CD4-positive, alpha-beta memory T cell (primary cell): ENCODE measurements at regions not wholly inside any gene's neighbourhood (a gene's known extent, or its start where the extent isn't known, plus 50 kb on each side); places are given as distances from the start of the nearest gene placed in this dataset.

Experiments used
- CTCF ChIA-PET: fragments of 350-600 bp; sonication (Branson Sonifier 250); formaldehyde crosslinking; loops from one replicate; lab custom pipeline; 2021; ENCODE audit warnings: inconsistent platforms; ENCODE audit not compliant: partially characterized antibody; lab: Charles Lee
- POLR2A ChIA-PET: fragments of 350-600 bp; sonication (Branson Sonifier 250); formaldehyde crosslinking; loops from one replicate; lab custom pipeline; 2021; ENCODE audit not compliant: partially characterized antibody; lab: Charles Lee
- DNase-seq, 5 donors: peaks; one replicate each; pipeline versions ENCODE4 v3.0.0 to v3.0.0-alpha.2; 2020 to 2022; ENCODE audit warnings: mixed read lengths in 1 of 5
- H3K27ac ChIP-seq: one replicate; pipeline ENCODE4 v1.7.0; 2013; ENCODE audit warnings: low read depth, low read length
- H3K27me3 ChIP-seq: 2 replicates; pipeline ENCODE4 v1.7.0; 2013; ENCODE audit warnings: mild to moderate bottlenecking, low read length, moderate library complexity; ENCODE audit not compliant: insufficient read depth
- H3K36me3 ChIP-seq: 2 replicates; pipeline ENCODE4 v1.7.0; 2013; ENCODE audit warnings: mild to moderate bottlenecking, low read length, moderate library complexity; ENCODE audit not compliant: insufficient read depth
- H3K4me1 ChIP-seq: 2 replicates; pipeline ENCODE4 v1.7.0; 2013; ENCODE audit warnings: mild to moderate bottlenecking, low read length, moderate library complexity; ENCODE audit not compliant: insufficient read depth
- H3K4me3 ChIP-seq, 2 donors: one replicate each; pipeline ENCODE4 v1.7.0; 2013; ENCODE audit warnings: low read length in 2 of 2, mild to moderate bottlenecking in 1 of 2
- H3K9me3 ChIP-seq, 2 donors: one replicate each; pipeline ENCODE4 v1.7.0; 2013; ENCODE audit warnings: low read length in 2 of 2, control low read depth in 1 of 2; ENCODE audit not compliant: control insufficient read depth in 1 of 2
- H3K27ac Mint-ChIP-seq, 7 donors: one replicate each; pipeline ENCODE4 v1.8.0; 2020 to 2021; ENCODE audit warnings: mixed read lengths in 7 of 7, mild to moderate bottlenecking in 6 of 7, inconsistent platforms in 3 of 7, moderate library complexity in 3 of 7
- H3K27me3 Mint-ChIP-seq, 2 donors: one replicate each; pipeline ENCODE4 v1.8.0; 2020 to 2021; ENCODE audit warnings: mixed read lengths in 2 of 2
- H3K36me3 Mint-ChIP-seq, 2 donors: one replicate each; pipeline ENCODE4 v1.8.0; 2020 to 2021; ENCODE audit warnings: mixed read lengths in 2 of 2, inconsistent platforms in 1 of 2, mild to moderate bottlenecking in 1 of 2
- H3K4me1 Mint-ChIP-seq, 4 donors: one replicate each; pipeline ENCODE4 v1.8.0; 2020 to 2021; ENCODE audit warnings: mixed read lengths in 4 of 4, mild to moderate bottlenecking in 1 of 4
- H3K4me3 Mint-ChIP-seq, 8 donors: one replicate each; pipeline ENCODE4 v1.8.0; 2020 to 2021; ENCODE audit warnings: mixed read lengths in 8 of 8, mild to moderate bottlenecking in 7 of 8, moderate library complexity in 6 of 8, inconsistent platforms in 3 of 8
- H3K9me3 Mint-ChIP-seq, 8 donors: one replicate each; pipeline ENCODE4 v1.8.0; 2020 to 2021; ENCODE audit warnings: mixed read lengths in 8 of 8, mild to moderate bottlenecking in 5 of 8, inconsistent platforms in 3 of 8, moderate library complexity in 1 of 8
- intact Hi-C: fragments of 100-400 bp; cut with micrococcal nuclease; formaldehyde crosslinking; loops from one replicate; pipeline ENCODE4 v1.15.1; 2023

DNA sequence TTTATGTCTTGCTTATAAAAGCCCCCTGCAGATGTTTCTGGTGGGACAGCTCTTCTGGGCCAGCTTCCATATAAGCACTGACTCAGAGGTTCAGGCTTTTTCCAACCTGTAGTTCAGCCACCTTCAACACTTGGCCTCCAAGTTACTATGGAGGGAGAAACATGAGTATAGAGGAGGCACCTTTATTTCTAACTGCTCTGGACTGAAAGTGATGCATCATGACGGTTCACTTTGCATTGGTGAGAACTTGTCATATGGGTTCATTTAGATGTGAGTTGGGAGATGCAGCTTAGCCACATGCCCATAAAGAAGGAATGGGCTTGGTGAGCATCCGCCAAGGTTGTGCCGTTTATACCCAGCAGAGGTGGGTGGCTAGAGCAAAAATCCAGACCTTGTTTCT, 58.8 kb upstream of the CFAP161 start:
- peaks cover 0 to 5% (median 1%) of the 10 kb centered on the region in 8 donors for H3K9me3 Mint-ChIP-seq
- no peak overlapping the region for H3K4me3 ChIP-seq
- H3K27ac ChIP-seq = no peak overlapping the region
- no peaks in the 10 kb centered on the region for H3K27me3 ChIP-seq
- no peak overlapping the region for H3K4me3 Mint-ChIP-seq
- H3K27me3 Mint-ChIP-seq = no peaks in the 10 kb centered on the region
- H3K36me3 Mint-ChIP-seq = no peaks in the 10 kb centered on the region
- no peaks in the 10 kb centered on the region for H3K4me1 ChIP-seq
- H3K27ac Mint-ChIP-seq = no peak overlapping the region
- H3K4me1 Mint-ChIP-seq = no peaks in the 10 kb centered on the region
- ChIA-PET CTCF (no interaction called here), POLR2A (no interaction called here)
- H3K9me3 ChIP-seq = no peaks in the 10 kb centered on the region
- intact Hi-C loops = no loop called here
- DNase-seq = no peak
- no peaks in the 10 kb centered on the region for H3K36me3 ChIP-seq

DNA sequence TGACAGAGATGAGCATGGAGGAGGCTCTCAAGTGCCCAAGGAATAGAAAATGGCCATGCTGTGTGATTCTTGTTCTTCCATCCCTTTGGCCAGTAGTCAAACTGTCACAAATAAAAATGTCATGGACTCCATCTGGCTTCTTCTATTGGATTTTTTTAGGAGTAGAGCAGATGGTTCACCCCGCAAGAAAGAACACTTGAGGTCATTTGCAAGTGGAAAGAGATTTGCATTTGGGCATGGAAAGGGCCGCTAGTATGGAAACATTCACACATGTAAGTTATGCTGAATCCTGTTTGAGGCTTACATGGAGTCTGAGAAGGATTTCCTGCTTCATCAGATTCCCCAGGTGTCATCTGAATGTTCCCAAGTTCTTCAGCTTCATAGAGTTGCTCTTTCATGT, 53.1 kb upstream of the CFAP161 start:
- no peaks in the 10 kb centered on the region for H3K27me3 Mint-ChIP-seq
- H3K27ac ChIP-seq = no peak overlapping the region
- no peaks in the 10 kb centered on the region for H3K36me3 ChIP-seq
- CTCF ChIA-PET = no interaction called here
- no peaks in the 10 kb centered on the region for H3K27me3 ChIP-seq
- H3K27ac Mint-ChIP-seq = no peak overlapping the region
- H3K9me3 Mint-ChIP-seq = peaks cover 0 to 5% (median 0%) of the 10 kb centered on the region in 8 donors
- DNase-seq = no peak
- H3K4me1 Mint-ChIP-seq = no peaks in the 10 kb centered on the region
- H3K36me3 Mint-ChIP-seq = no peaks in the 10 kb centered on the region
- intact Hi-C loops = no loop called here
- no peaks in the 10 kb centered on the region for H3K9me3 ChIP-seq
- H3K4me3 Mint-ChIP-seq = no peak overlapping the region
- POLR2A ChIA-PET = no interaction called here
- no peak overlapping the region for H3K4me3 ChIP-seq
- H3K4me1 ChIP-seq = no peaks in the 10 kb centered on the region

DNA sequence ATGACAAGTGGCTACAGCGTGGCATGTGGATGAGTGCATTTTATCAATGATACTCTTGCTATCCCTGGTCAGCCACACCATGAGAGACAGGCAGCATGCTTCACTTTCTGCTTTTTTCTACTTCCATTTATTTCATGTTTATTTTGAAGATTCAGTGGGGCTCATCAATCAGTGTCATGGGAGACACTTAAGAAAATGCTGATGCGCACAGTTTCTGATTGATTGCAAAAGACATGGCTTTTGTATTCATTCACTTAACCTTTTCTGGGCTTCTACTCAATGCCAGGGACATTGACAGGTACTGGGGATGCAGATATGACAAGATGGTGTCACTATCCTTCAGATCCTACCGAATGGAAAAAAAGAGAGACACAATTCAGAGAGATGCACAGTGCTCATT, 50.9 kb upstream of the CFAP161 start:
- Mint-ChIP-seq H3K27me3 (no peaks in the 10 kb centered on the region), H3K36me3 (no peaks in the 10 kb centered on the region), H3K27ac (no peak overlapping the region), H3K9me3 (peaks cover 0 to 2% (median 0%) of the 10 kb centered on the region in 8 donors), H3K4me1 (no peaks in the 10 kb centered on the region), H3K4me3 (no peak overlapping the region)
- H3K4me3 ChIP-seq = no peak overlapping the region
- no peaks in the 10 kb centered on the region for H3K36me3 ChIP-seq
- ChIA-PET CTCF (no interaction called here), POLR2A (no interaction called here)
- H3K27me3 ChIP-seq = no peaks in the 10 kb centered on the region
- no peak overlapping the region for H3K27ac ChIP-seq
- DNase-seq = no peak
- H3K4me1 ChIP-seq = no peaks in the 10 kb centered on the region
- H3K9me3 ChIP-seq = no peaks in the 10 kb centered on the region
- intact Hi-C loops = no loop called here
